HUES48 (cell line): ENCODE measurements at regions not wholly inside any gene's neighbourhood (a gene's known extent, or its start where the extent isn't known, plus 50 kb on each side); places are given as distances from the start of the nearest gene placed in this dataset.

Source experiments
- H3K27ac ChIP-seq: one replicate; pipeline ENCODE4 v1.7.0; 2013; ENCODE audit warnings: low read depth, low read length, inconsistent platforms
- H3K27me3 ChIP-seq: 2 replicates; pipeline ENCODE4 v1.6.1; 2013; ENCODE audit warnings: mild to moderate bottlenecking, low read length; ENCODE audit not compliant: control insufficient read depth, insufficient read depth
- H3K36me3 ChIP-seq: 2 replicates; pipeline ENCODE4 v1.6.1; 2013; ENCODE audit warnings: low read length; ENCODE audit not compliant: control insufficient read depth, insufficient read depth
- H3K4me1 ChIP-seq: 2 replicates; pipeline ENCODE4 v1.6.1; 2013; ENCODE audit warnings: mild to moderate bottlenecking, low read length; ENCODE audit not compliant: control insufficient read depth, insufficient read depth
- H3K4me3 ChIP-seq: 2 replicates; pipeline ENCODE4 v1.5.1; 2013; ENCODE audit warnings: mild to moderate bottlenecking, low read depth, low read length
- H3K9ac ChIP-seq: 2 replicates; pipeline ENCODE4 v1.6.1; 2013; ENCODE audit warnings: mild to moderate bottlenecking, low read depth, low read length, moderate library complexity
- H3K9me3 ChIP-seq: 2 replicates; pipeline ENCODE4 v1.6.1; 2013; ENCODE audit warnings: low read length; ENCODE audit not compliant: control insufficient read depth, insufficient read depth

GRCh38 chr5:6920628-6921256 lies 207.5 kb downstream of the TENT4A start:
- H3K4me1 ChIP-seq: no peaks in the 10 kb centered on the region

GRCh38 chr5:6926491-6927038 lies 213.3 kb downstream of the TENT4A start:
- Histone ChIP-seq H3K4me3 (no peak overlapping the region), H3K27me3 (no peaks in the 10 kb centered on the region), H3K9ac (no peak overlapping the region), H3K4me1 (no peaks in the 10 kb centered on the region), H3K36me3 (no peaks in the 10 kb centered on the region), H3K9me3 (no peaks in the 10 kb centered on the region), H3K27ac (no peak overlapping the region)

More at GRCh38 chr5:6920628-6921256, 207.5 kb downstream of the TENT4A start:
- Histone ChIP-seq H3K9me3 (no peaks in the 10 kb centered on the region), H3K27me3 (no peaks in the 10 kb centered on the region), H3K9ac (no peak overlapping the region), H3K27ac (no peak overlapping the region), H3K36me3 (no peaks in the 10 kb centered on the region), H3K4me3 (no peak overlapping the region)

GRCh38 chr5:6936031-6936430 lies 222.8 kb downstream of the TENT4A start:
- no peaks in the 10 kb centered on the region for H3K36me3 ChIP-seq
- no peak overlapping the region for H3K27ac ChIP-seq
- no peak overlapping the region for H3K9ac ChIP-seq
- no peaks in the 10 kb centered on the region for H3K4me1 ChIP-seq
- no peak overlapping the region for H3K4me3 ChIP-seq
- H3K9me3 ChIP-seq: no peaks in the 10 kb centered on the region
- H3K27me3 ChIP-seq: no peaks in the 10 kb centered on the region

GRCh38 chr5:6937677-6938076 lies 224.4 kb downstream of the TENT4A start:
- Histone ChIP-seq H3K9ac (no peak overlapping the region), H3K36me3 (no peaks in the 10 kb centered on the region), H3K9me3 (no peaks in the 10 kb centered on the region), H3K4me1 (no peaks in the 10 kb centered on the region), H3K27me3 (no peaks in the 10 kb centered on the region), H3K4me3 (no peak overlapping the region), H3K27ac (no peak overlapping the region)

- H3K36me3 ChIP-seq: no peaks in the 10 kb centered on the region
- no peak overlapping the region for H3K4me3 ChIP-seq
- no peak overlapping the region for H3K27ac ChIP-seq
- H3K9ac ChIP-seq: no peak overlapping the region
- H3K4me1 ChIP-seq: no peaks in the 10 kb centered on the region
- no peaks in the 10 kb centered on the region for H3K9me3 ChIP-seq
- H3K27me3 ChIP-seq: no peaks in the 10 kb centered on the region
Observed at GRCh38 chr5:6941631-6942030, 228.4 kb downstream of the TENT4A start.

- Histone ChIP-seq H3K4me1 (no peaks in the 10 kb centered on the region), H3K27me3 (no peaks in the 10 kb centered on the region), H3K9me3 (no peaks in the 10 kb centered on the region), H3K36me3 (no peaks in the 10 kb centered on the region), H3K27ac (no peak overlapping the region), H3K9ac (no peak overlapping the region), H3K4me3 (no peak overlapping the region)
Observed at GRCh38 chr5:6943197-6944112, 230.2 kb downstream of the TENT4A start.

- no peaks in the 10 kb centered on the region for H3K4me1 ChIP-seq
- H3K27me3 ChIP-seq: no peaks in the 10 kb centered on the region
- no peak overlapping the region for H3K4me3 ChIP-seq
Observed at GRCh38 chr5:6948562-6948961, 235.3 kb downstream of the TENT4A start.

GRCh38 chr5:6949230-6949629 lies 236.0 kb downstream of the TENT4A start:
- no peaks in the 10 kb centered on the region for H3K36me3 ChIP-seq
- no peak overlapping the region for H3K4me3 ChIP-seq
- no peak overlapping the region for H3K9ac ChIP-seq
- H3K27me3 ChIP-seq: no peaks in the 10 kb centered on the region
- no peak overlapping the region for H3K27ac ChIP-seq
- H3K4me1 ChIP-seq: no peaks in the 10 kb centered on the region
- no peaks in the 10 kb centered on the region for H3K9me3 ChIP-seq

More at GRCh38 chr5:6948562-6948961, 235.3 kb downstream of the TENT4A start:
- Histone ChIP-seq H3K36me3 (no peaks in the 10 kb centered on the region), H3K27ac (no peak overlapping the region), H3K9me3 (no peaks in the 10 kb centered on the region), H3K9ac (no peak overlapping the region)

- H3K9ac ChIP-seq: no peak overlapping the region
- no peaks in the 10 kb centered on the region for H3K36me3 ChIP-seq
- H3K27me3 ChIP-seq: no peaks in the 10 kb centered on the region
- H3K4me3 ChIP-seq: no peak overlapping the region
- no peaks in the 10 kb centered on the region for H3K4me1 ChIP-seq
- H3K27ac ChIP-seq: no peak overlapping the region
- no peaks in the 10 kb centered on the region for H3K9me3 ChIP-seq
Observed at GRCh38 chr5:6950250-6950649, 237.0 kb downstream of the TENT4A start.

- Histone ChIP-seq H3K9me3 (no peaks in the 10 kb centered on the region), H3K36me3 (no peaks in the 10 kb centered on the region), H3K27ac (no peak overlapping the region), H3K4me3 (no peak overlapping the region), H3K27me3 (no peaks in the 10 kb centered on the region), H3K4me1 (no peaks in the 10 kb centered on the region), H3K9ac (no peak overlapping the region)
Observed at GRCh38 chr5:6950860-6951259, 237.6 kb downstream of the TENT4A start.

GRCh38 chr5:6961123-6961522 lies 247.9 kb downstream of the TENT4A start:
- Histone ChIP-seq H3K27me3 (no peaks in the 10 kb centered on the region), H3K36me3 (no peaks in the 10 kb centered on the region)

More at GRCh38 chr5:6961123-6961522, 247.9 kb downstream of the TENT4A start:
- Histone ChIP-seq H3K9ac (no peak overlapping the region), H3K9me3 (peaks cover 2% of the 10 kb centered on the region; the same call in 1 of the 2 replicates), H3K4me1 (no peaks in the 10 kb centered on the region), H3K4me3 (no peak overlapping the region), H3K27ac (no peak overlapping the region)
